Head of caudate nucleus (tissue), 42 donors: ENCODE measurements at regions not wholly inside any gene's neighbourhood (a gene's known extent, or its start where the extent isn't known, plus 50 kb on each side); places are given as distances from the start of the nearest gene placed in this dataset.
"Not testable (repeated sequence)": the region's sequence is repeated elsewhere in the genome, so short reads cannot be mapped to it uniquely, and the experiment has no call there.

Experiments
- DNase-seq, 42 donors: peaks; one replicate each; pipeline versions ENCODE4 v3.0.0 to v3.0.0-alpha.2; 2020 to 2021; ENCODE audit warnings: mixed read lengths in 7 of 42
- intact Hi-C: fragments of 100-400 bp; cut with DNase I; formaldehyde crosslinking; loops from one replicate; pipeline ENCODE4 v1.15.0; 2022

GRCh38 chr2:132270981-132271546 lies 109.3 kb upstream of the ANKRD30BL start:
- no peak for DNase-seq
- intact Hi-C loops: no loop called here

GRCh38 chr2:132271794-132272193 lies 110.0 kb upstream of the ANKRD30BL start:
- intact Hi-C loops: not testable (repeated sequence)

GRCh38 chr2:132272713-132273112 lies 111.0 kb upstream of the ANKRD30BL start:
- intact Hi-C loops: no loop called here
- DNase-seq: peak in 1 of 42 donors; percentile 26

More at GRCh38 chr2:132271794-132272193, 110.0 kb upstream of the ANKRD30BL start:
- peak in 1 of 42 donors; percentile 31 for DNase-seq

GRCh38 chr2:132273585-132273984 lies 111.8 kb upstream of the ANKRD30BL start:
- intact Hi-C loops: not testable (repeated sequence)
- DNase-seq: peak in 1 of 42 donors; percentile 36

GRCh38 chr2:132274000-132274399 lies 112.2 kb upstream of the ANKRD30BL start:
- intact Hi-C loops: no loop called here
- no peak for DNase-seq

- DNase-seq: peak in 1 of 42 donors; percentile 31
- intact Hi-C loops: no loop called here
These were observed 113.6 kb upstream of the ANKRD30BL start for GRCh38 chr2:132275396-132275795.

GRCh38 chr2:132276571-132276981 lies 114.8 kb upstream of the ANKRD30BL start:
- intact Hi-C loops: no loop called here
- peak in 8 of 42 donors; percentile 8 to 65 (median 44) for DNase-seq

- intact Hi-C loops: no loop called here
- DNase-seq: no peak
These were observed 116.5 kb upstream of the ANKRD30BL start for GRCh38 chr2:132278267-132278666.

GRCh38 chr2:132279344-132279743 lies 117.6 kb upstream of the ANKRD30BL start:
- no peak for DNase-seq
- intact Hi-C loops: no loop called here

- intact Hi-C loops: no loop called here
- no peak for DNase-seq
These were observed 118.3 kb upstream of the ANKRD30BL start for GRCh38 chr2:132279930-132280615.

- intact Hi-C loops: no loop called here
- DNase-seq: no peak
These were observed 119.2 kb upstream of the ANKRD30BL start for GRCh38 chr2:132280912-132281311.

- intact Hi-C loops, DNase-seq: not testable (repeated sequence)
These were observed 120.4 kb upstream of the ANKRD30BL start for GRCh38 chr2:132282104-132282503.

- intact Hi-C loops: no loop called here
- DNase-seq: no peak
These were observed 121.2 kb upstream of the ANKRD30BL start for GRCh38 chr2:132282911-132283310.

- intact Hi-C loops, DNase-seq: not testable (repeated sequence)
These were observed 124.6 kb upstream of the ANKRD30BL start for GRCh38 chr2:132286289-132286911.

- intact Hi-C loops: not testable (repeated sequence)
- DNase-seq: peak in 2 of 42 donors; percentile 36 to 70
These were observed 126.2 kb upstream of the ANKRD30BL start for GRCh38 chr2:132287910-132288309.

GRCh38 chr2:132289138-132289537 lies 127.4 kb upstream of the ANKRD30BL start:
- DNase-seq, intact Hi-C loops: not testable (repeated sequence)

GRCh38 chr2:132289812-132290211 lies 126.8 kb upstream of the GPR39 start:
- DNase-seq, intact Hi-C loops: not testable (repeated sequence)

- DNase-seq, intact Hi-C loops: not testable (repeated sequence)
These were observed 115.8 kb upstream of the GPR39 start for GRCh38 chr2:132300592-132301378.

GRCh38 chr2:132304661-132305380 lies 111.8 kb upstream of the GPR39 start:
- intact Hi-C loops: not testable (repeated sequence)
- peak; percentile 81 to 95 (median 88) for DNase-seq
